ENCODE measurements at regions not wholly inside any gene's neighbourhood (a gene's known extent, or its start where the extent isn't known, plus 50 kb on each side); places are given as distances from the start of the nearest gene placed in this dataset.

DNA sequence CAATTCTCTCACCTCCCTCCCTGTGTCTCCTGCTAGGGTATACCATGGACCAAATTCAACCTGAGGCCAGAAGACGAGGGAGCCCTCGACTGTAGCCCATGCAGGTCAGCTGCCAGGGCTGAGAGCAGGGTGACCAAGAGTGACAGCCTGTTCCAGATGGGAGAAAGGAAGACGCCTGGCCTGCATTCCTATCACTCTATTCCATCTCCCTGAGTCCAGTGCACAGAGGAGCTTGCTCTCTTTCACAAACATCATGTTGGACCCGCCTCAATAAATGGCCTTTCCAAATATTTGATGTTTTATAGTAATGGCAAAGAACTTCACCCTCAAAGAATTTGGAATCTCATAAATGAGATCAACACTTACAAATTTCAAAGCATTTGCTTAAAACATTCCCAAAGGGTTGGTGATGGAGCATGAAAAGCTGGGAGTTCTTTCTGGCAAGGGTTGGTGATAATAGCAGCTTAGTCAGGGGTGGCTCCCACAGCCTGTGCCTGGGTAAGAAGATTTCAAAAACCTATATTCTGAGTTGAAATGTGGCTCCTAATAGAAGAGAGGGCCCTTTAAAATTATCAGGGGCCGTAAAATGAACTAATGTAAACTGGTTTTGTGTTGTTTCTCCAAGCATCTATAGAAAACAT lies 393.1 kb downstream of the EFNA5 start:
- no peak overlapping the region for H3K9ac ChIP-seq (ENCODE audit: insufficient read depth in 1 of 2, low read length in 2 of 2)
- no peak overlapping the region for H3K4me3 ChIP-seq
- no peak overlapping the region for H3K27ac ChIP-seq (ENCODE audit: low read depth in 1 of 2, low read length in 1 of 2)
- DNase-seq (peak in 1 of 3 donors; percentile 11), ATAC-seq (ENCODE audit: insufficient read depth, low FRiP score) (no peak)
- TF ChIP-seq, protein P1, sequence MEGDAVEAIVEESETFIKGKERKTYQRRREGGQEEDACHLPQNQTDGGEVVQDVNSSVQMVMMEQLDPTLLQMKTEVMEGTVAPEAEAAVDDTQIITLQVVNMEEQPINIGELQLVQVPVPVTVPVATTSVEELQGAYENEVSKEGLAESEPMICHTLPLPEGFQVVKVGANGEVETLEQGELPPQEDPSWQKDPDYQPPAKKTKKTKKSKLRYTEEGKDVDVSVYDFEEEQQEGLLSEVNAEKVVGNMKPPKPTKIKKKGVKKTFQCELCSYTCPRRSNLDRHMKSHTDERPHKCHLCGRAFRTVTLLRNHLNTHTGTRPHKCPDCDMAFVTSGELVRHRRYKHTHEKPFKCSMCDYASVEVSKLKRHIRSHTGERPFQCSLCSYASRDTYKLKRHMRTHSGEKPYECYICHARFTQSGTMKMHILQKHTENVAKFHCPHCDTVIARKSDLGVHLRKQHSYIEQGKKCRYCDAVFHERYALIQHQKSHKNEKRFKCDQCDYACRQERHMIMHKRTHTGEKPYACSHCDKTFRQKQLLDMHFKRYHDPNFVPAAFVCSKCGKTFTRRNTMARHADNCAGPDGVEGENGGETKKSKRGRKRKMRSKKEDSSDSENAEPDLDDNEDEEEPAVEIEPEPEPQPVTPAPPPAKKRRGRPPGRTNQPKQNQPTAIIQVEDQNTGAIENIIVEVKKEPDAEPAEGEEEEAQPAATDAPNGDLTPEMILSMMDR (IDR thresholded peaks at IDR 0.05; ENCODE audit: control extremely low read depth, extremely low read depth) = no peak
- no peaks in the 10 kb centered on the region for H3K27me3 ChIP-seq (ENCODE audit: control insufficient read depth in 3 of 3, insufficient read depth in 3 of 3, low read length in 2 of 3)
- H3K36me3 ChIP-seq (ENCODE audit: control insufficient read depth in 4 of 4, insufficient read depth in 4 of 4, low read length in 4 of 4) = no peaks in the 10 kb centered on the region
- H3K9me3 ChIP-seq (ENCODE audit: control insufficient read depth in 4 of 4, insufficient read depth in 3 of 4, low read length in 3 of 4) = no peaks in the 10 kb centered on the region
- 80 to 89% methylated on average over 5 of the region's 5 CpGs for WGBS, 2 donors
- peaks cover 0 to 2% (median 0%) of the 10 kb centered on the region in 5 donors for H3K4me1 ChIP-seq (ENCODE audit: control insufficient read depth in 5 of 5, insufficient read depth in 5 of 5, low read length in 5 of 5)

DNA sequence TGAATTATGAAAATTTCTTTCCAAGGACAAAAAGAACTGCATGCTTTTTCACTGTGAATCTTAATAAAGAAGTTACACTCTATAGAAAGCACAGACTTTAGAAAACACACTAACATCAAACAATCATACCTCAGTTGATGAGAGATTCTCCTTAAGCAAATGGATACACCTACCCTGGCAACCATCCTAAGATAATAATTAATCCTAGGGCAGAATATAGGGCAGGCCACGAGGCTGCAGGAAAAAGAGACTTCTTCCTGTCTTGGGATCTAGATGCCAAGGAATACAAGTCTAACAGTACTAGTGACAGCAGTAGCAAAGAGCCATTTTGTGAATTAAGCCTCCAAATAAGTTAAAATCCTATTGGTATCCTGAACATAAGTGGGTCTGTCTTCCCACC lies 395.4 kb downstream of the EFNA5 start:
- no peak overlapping the region for H3K27ac ChIP-seq (ENCODE audit: low read depth in 1 of 2, low read length in 1 of 2)
- ATAC-seq (ENCODE audit: insufficient read depth, low FRiP score) = no peak
- H3K4me3 ChIP-seq = no peak overlapping the region
- TF ChIP-seq, protein P1 (IDR thresholded peaks at IDR 0.05; ENCODE audit: control extremely low read depth, extremely low read depth) = no peak
- no peak overlapping the region for H3K9ac ChIP-seq (ENCODE audit: insufficient read depth in 1 of 2, low read length in 2 of 2)
- WGBS, 2 donors = 29 to 48% methylated on average over 1 of the region's 1 CpG
- H3K27me3 ChIP-seq (ENCODE audit: control insufficient read depth in 3 of 3, insufficient read depth in 3 of 3, low read length in 2 of 3) = no peaks in the 10 kb centered on the region
- H3K9me3 ChIP-seq (ENCODE audit: control insufficient read depth in 4 of 4, insufficient read depth in 3 of 4, low read length in 3 of 4) = no peaks in the 10 kb centered on the region
- no peaks in the 10 kb centered on the region for H3K36me3 ChIP-seq (ENCODE audit: control insufficient read depth in 4 of 4, insufficient read depth in 4 of 4, low read length in 4 of 4)
- peaks cover 0 to 3% (median 0%) of the 10 kb centered on the region in 5 donors for H3K4me1 ChIP-seq (ENCODE audit: control insufficient read depth in 5 of 5, insufficient read depth in 5 of 5, low read length in 5 of 5)
- no peak for DNase-seq

DNA sequence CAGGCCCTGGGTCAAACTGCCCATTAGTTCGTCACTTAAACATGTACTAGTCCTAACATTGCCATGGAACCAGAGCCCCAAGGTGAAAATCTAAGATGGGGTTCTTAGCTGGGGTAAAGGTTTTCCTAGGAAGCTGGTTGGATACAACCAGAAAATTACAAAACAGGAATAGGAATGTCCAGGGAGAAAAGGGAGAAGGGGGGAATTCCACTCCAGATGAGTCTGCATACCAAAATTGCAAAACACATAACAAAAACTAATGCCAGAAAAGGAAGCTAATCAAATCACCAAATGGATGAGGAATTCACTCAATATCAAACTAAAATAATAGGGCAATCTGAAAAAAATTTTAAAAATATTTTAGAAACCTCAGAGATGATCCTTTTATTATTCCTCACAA lies 396.2 kb downstream of the EFNA5 start:
- no peak overlapping the region for H3K4me3 ChIP-seq
- peaks cover 0 to 6% (median 0%) of the 10 kb centered on the region in 5 donors for H3K4me1 ChIP-seq (ENCODE audit: control insufficient read depth in 5 of 5, insufficient read depth in 5 of 5, low read length in 5 of 5)
- H3K27me3 ChIP-seq (ENCODE audit: control insufficient read depth in 3 of 3, insufficient read depth in 3 of 3, low read length in 2 of 3) = no peaks in the 10 kb centered on the region
- H3K36me3 ChIP-seq (ENCODE audit: control insufficient read depth in 4 of 4, insufficient read depth in 4 of 4, low read length in 4 of 4) = no peaks in the 10 kb centered on the region
- H3K27ac ChIP-seq (ENCODE audit: low read depth in 1 of 2, low read length in 1 of 2) = no peak overlapping the region
- WGBS, 2 donors = 86 to 96% methylated on average over 1 of the region's 1 CpG
- no peaks in the 10 kb centered on the region for H3K9me3 ChIP-seq (ENCODE audit: control insufficient read depth in 4 of 4, insufficient read depth in 3 of 4, low read length in 3 of 4)
- TF ChIP-seq, protein P1 (IDR thresholded peaks at IDR 0.05; ENCODE audit: control extremely low read depth, extremely low read depth) = no peak
- no peak overlapping the region for H3K9ac ChIP-seq (ENCODE audit: insufficient read depth in 1 of 2, low read length in 2 of 2)
- DNase-seq = no peak
- no peak for ATAC-seq (ENCODE audit: insufficient read depth, low FRiP score)

DNA sequence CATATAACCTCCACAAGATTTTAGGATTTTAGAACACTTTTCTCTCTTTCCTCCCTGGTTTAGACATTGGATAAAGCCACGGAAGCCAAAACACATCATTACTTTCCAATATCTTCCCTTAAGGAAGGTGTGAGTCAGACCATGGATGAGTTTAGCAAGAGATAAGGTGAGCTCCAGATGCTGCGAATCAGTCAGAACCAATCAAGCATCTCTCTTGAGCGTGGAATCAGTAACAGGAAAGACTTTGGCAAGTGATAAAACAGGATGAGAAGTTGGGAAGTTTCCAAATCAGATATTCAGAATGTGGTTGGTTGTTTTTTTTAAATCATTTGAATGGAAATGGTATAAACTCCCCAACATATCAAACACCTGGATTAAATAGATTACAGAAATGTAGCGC lies 397.8 kb downstream of the EFNA5 start:
- Histone ChIP-seq H3K4me1 (ENCODE audit: control insufficient read depth in 5 of 5, insufficient read depth in 5 of 5, low read length in 5 of 5) (peaks cover 0 to 6% (median 0%) of the 10 kb centered on the region in 5 donors), H3K9me3 (ENCODE audit: control insufficient read depth in 4 of 4, insufficient read depth in 3 of 4, low read length in 3 of 4) (no peaks in the 10 kb centered on the region), H3K36me3 (ENCODE audit: control insufficient read depth in 4 of 4, insufficient read depth in 4 of 4, low read length in 4 of 4) (no peaks in the 10 kb centered on the region), H3K27ac (ENCODE audit: low read depth in 1 of 2, low read length in 1 of 2) (no peak overlapping the region), H3K9ac (ENCODE audit: insufficient read depth in 1 of 2, low read length in 2 of 2) (no peak overlapping the region), H3K4me3 (no peak overlapping the region), H3K27me3 (ENCODE audit: control insufficient read depth in 3 of 3, insufficient read depth in 3 of 3, low read length in 2 of 3) (no peaks in the 10 kb centered on the region)
- ATAC-seq (ENCODE audit: insufficient read depth, low FRiP score) = no peak
- TF ChIP-seq, protein P1 (IDR thresholded peaks at IDR 0.05; ENCODE audit: control extremely low read depth, extremely low read depth) = no peak
- 60 to 61% methylated on average over 4 of the region's 4 CpGs for WGBS, 2 donors
- DNase-seq = peak in 1 of 3 donors; percentile 19
